SK-N-SH treated with all-trans-retinoic acid at 6 μM for 48 hours (cell line): ENCODE measurements at regions not wholly inside any gene's neighbourhood (a gene's known extent, or its start where the extent isn't known, plus 50 kb on each side); places are given as distances from the start of the nearest gene placed in this dataset.

Experiments used
- ATAC-seq: fragments of 200-7000 bp; cut with Tn5 transposase; 3 replicates; pipeline ENCODE4 v1.9.1; 2020; ENCODE audit warnings: mild to moderate bottlenecking, moderate library complexity
- ARNTL ChIP-seq: fragments of 450-650 bp; formaldehyde crosslinking; IDR thresholded peaks from 2 replicates; pipeline ENCODE4 v1.5.0; 2020; ENCODE audit warnings: low read depth, mild to moderate bottlenecking, moderate library complexity, borderline replicate concordance
- BACH2 ChIP-seq: fragments of 250-450 bp; sonication (Bioruptor Pico); IDR thresholded peaks from 2 replicates; pipeline ENCODE4 v1.9.0; 2021; ENCODE audit warnings: mild to moderate bottlenecking, borderline replicate concordance
- CSDC2 ChIP-seq: fragments of 250-450 bp; sonication (Bioruptor Pico); IDR thresholded peaks from 2 replicates; pipeline ENCODE4 v1.5.0; 2020; ENCODE audit warnings: mild to moderate bottlenecking, moderate library complexity
- CSRNP3 ChIP-seq: fragments of 250-450 bp; sonication (Bioruptor Pico); IDR thresholded peaks from 2 replicates; pipeline ENCODE4 v1.5.1; 2021; ENCODE audit warnings: mild to moderate bottlenecking, moderate library complexity
- ESRRG ChIP-seq: fragments of 250-450 bp; sonication (Bioruptor Pico); IDR thresholded peaks from 2 replicates; pipeline ENCODE4 v1.6.1; 2021; ENCODE audit warnings: mild to moderate bottlenecking
- GLIS3 ChIP-seq: fragments of 250-450 bp; sonication (Bioruptor Pico); IDR thresholded peaks from 2 replicates; pipeline ENCODE4 v1.5.0; 2020; ENCODE audit warnings: mild to moderate bottlenecking, moderate library complexity
- ISL1 ChIP-seq: fragments of 250-450 bp; sonication (Bioruptor Pico); IDR thresholded peaks from 2 replicates; pipeline ENCODE4 v2.1.2; 2022; ENCODE audit warnings: mild to moderate bottlenecking, moderate library complexity
- OSR1 ChIP-seq: fragments of 250-450 bp; sonication (Bioruptor Pico); IDR thresholded peaks from 2 replicates; pipeline ENCODE4 v1.8.0; 2022; ENCODE audit warnings: moderate library complexity, mild to moderate bottlenecking, inconsistent platforms
- PATZ1 ChIP-seq: fragments of 250-450 bp; sonication (Bioruptor Pico); IDR thresholded peaks from 2 replicates; pipeline ENCODE4 v1.8.0; 2020; ENCODE audit warnings: mild to moderate bottlenecking, moderate library complexity, borderline replicate concordance
- POU6F1 ChIP-seq: fragments of 250-450 bp; sonication (Bioruptor Pico); IDR thresholded peaks from 2 replicates; pipeline ENCODE4 v1.8.0; 2021; ENCODE audit warnings: low read depth, mild to moderate bottlenecking, moderate library complexity, borderline replicate concordance
- PPARA ChIP-seq: fragments of 250-450 bp; sonication (Bioruptor Pico); IDR thresholded peaks from 2 replicates; pipeline ENCODE4 v1.5.0; 2020; ENCODE audit warnings: mild to moderate bottlenecking, borderline replicate concordance
- RARB ChIP-seq: fragments of 250-450 bp; sonication (Bioruptor Pico); IDR thresholded peaks from 2 replicates; pipeline ENCODE4 v1.8.0; 2021; ENCODE audit warnings: mild to moderate bottlenecking, moderate library complexity
- SNAI2 ChIP-seq: fragments of 250-450 bp; sonication (Bioruptor Pico); IDR thresholded peaks from 2 replicates; pipeline ENCODE4 v1.5.0; 2020; ENCODE audit warnings: mild to moderate bottlenecking, moderate library complexity
- TCF4 ChIP-seq: fragments of 250-450 bp; sonication (Bioruptor Pico); IDR thresholded peaks from 2 replicates; pipeline ENCODE4 v1.8.0; 2021; ENCODE audit warnings: mild to moderate bottlenecking, moderate library complexity, borderline replicate concordance
- ZC3H10 ChIP-seq: fragments of 250-450 bp; sonication (Bioruptor Pico); IDR thresholded peaks from 2 replicates; pipeline ENCODE4 v1.5.1; 2021; ENCODE audit warnings: mild to moderate bottlenecking, moderate library complexity
- ZFP3 ChIP-seq: fragments of 250-450 bp; sonication (Bioruptor Pico); IDR thresholded peaks from 2 replicates; pipeline ENCODE4 v1.5.0; 2020; ENCODE audit warnings: mild to moderate bottlenecking, moderate library complexity
- ZFP30 ChIP-seq: fragments of 450-650 bp; formaldehyde crosslinking; IDR thresholded peaks from 2 replicates; pipeline ENCODE4 v1.5.0; 2022; ENCODE audit warnings: mild to moderate bottlenecking, moderate library complexity
- ZNF70 ChIP-seq: fragments of 450-650 bp; formaldehyde crosslinking; IDR thresholded peaks from 2 replicates; pipeline ENCODE4 v1.5.0; 2020; ENCODE audit warnings: mild to moderate bottlenecking, moderate library complexity
- ZNF8 ChIP-seq: fragments of 450-650 bp; formaldehyde crosslinking; IDR thresholded peaks from 2 replicates; pipeline ENCODE4 v1.5.0; 2020; ENCODE audit warnings: mild to moderate bottlenecking, moderate library complexity
- TF ChIP-seq, protein P1 (sequence below): fragments of 250-450 bp; sonication (Bioruptor Pico); IDR thresholded peaks from 2 replicates; pipeline ENCODE4 v1.5.1; 2020; ENCODE audit warnings: low read depth, mild to moderate bottlenecking, moderate library complexity
- TF ChIP-seq, protein P2 (sequence below): fragments of 250-450 bp; sonication (Bioruptor Pico); IDR thresholded peaks from 2 replicates; pipeline ENCODE4 v1.5.0; 2020; ENCODE audit warnings: mild to moderate bottlenecking, moderate library complexity

- no peak for ATAC-seq
- TF ChIP-seq BACH2 (CRISPR knock-in tag) (no peak), ZNF70 (CRISPR knock-in tag) (no peak), ARNTL (no peak), GLIS3 (CRISPR knock-in tag) (no peak), SNAI2 (CRISPR knock-in tag) (no peak), ZC3H10 (CRISPR knock-in tag) (no peak), PPARA (CRISPR knock-in tag) (no peak), CSDC2 (CRISPR knock-in tag) (no peak), ZFP30 (CRISPR knock-in tag) (no peak), ESRRG (no peak), ZNF8 (CRISPR knock-in tag) (no peak), PATZ1 (CRISPR knock-in tag) (no peak), ZFP3 (CRISPR knock-in tag) (no peak), RARB (CRISPR knock-in tag) (no peak), ISL1 (no peak)
- TF ChIP-seq, protein P1, sequence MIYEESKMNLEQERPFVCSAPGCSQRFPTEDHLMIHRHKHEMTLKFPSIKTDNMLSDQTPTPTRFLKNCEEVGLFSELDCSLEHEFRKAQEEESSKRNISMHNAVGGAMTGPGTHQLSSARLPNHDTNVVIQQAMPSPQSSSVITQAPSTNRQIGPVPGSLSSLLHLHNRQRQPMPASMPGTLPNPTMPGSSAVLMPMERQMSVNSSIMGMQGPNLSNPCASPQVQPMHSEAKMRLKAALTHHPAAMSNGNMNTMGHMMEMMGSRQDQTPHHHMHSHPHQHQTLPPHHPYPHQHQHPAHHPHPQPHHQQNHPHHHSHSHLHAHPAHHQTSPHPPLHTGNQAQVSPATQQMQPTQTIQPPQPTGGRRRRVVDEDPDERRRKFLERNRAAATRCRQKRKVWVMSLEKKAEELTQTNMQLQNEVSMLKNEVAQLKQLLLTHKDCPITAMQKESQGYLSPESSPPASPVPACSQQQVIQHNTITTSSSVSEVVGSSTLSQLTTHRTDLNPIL (CRISPR knock-in tag) = no peak
- TF ChIP-seq, all 23 proteins: peak for 0
These were observed 141.5 kb upstream of the FST start for GRCh38 chr5:53338971-53339370.

- no peak for ATAC-seq
- TF ChIP-seq CSDC2 (CRISPR knock-in tag) = no peak
- TF ChIP-seq CSRNP3 (CRISPR knock-in tag) = no peak
These were observed 140.4 kb upstream of the FST start for GRCh38 chr5:53339962-53340540.

DNA sequence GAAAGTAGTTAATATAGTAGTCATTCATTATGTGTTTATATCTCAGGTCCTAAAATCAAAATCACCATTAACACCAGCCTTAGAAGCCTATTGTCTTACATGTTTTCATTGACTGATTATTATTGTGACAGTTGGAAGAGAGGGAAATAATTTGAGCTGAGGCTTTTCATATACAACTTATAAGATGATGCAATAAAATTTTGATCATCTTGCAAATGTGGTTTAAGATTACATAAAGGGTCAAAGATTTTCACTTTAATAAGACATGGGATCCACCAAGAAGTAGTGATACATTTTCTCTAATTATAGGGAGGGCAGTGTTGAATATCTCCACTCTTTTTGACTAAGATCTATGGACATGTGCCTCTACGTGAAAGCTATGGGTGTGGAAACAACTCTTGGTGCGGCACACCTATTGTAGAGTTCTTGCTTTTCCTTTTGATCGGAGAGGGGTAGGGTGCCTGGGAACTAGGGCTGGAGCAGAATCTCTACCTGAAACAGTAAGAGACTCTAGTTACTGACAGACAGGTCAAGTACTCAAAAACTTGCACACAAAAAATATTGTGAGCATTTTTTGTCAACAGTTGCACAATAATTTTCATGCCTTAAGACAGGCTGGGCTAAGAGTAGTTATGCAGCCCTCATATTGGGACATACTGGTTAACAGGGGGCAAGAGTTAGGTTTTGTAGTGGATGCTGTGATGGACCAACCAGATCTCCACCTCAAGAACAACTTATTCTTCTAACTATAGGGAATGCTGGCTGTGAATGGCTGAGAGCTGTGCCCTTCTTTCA is 139.3 kb upstream of the FST start:
- ATAC-seq = no peak
- TF ChIP-seq ISL1 = no peak
- no peak for TF ChIP-seq TCF4 (CRISPR knock-in tag)
- no peak for TF ChIP-seq POU6F1 (CRISPR knock-in tag)
- TF ChIP-seq CSDC2 (CRISPR knock-in tag) = no peak
- TF ChIP-seq ZNF8 (CRISPR knock-in tag) = no peak
- no peak for TF ChIP-seq GLIS3 (CRISPR knock-in tag)
- TF ChIP-seq ESRRG = no peak
- no peak for TF ChIP-seq OSR1 (CRISPR knock-in tag)
- TF ChIP-seq ZFP30 (CRISPR knock-in tag) = no peak
- TF ChIP-seq, all 23 proteins: peak for 0

DNA sequence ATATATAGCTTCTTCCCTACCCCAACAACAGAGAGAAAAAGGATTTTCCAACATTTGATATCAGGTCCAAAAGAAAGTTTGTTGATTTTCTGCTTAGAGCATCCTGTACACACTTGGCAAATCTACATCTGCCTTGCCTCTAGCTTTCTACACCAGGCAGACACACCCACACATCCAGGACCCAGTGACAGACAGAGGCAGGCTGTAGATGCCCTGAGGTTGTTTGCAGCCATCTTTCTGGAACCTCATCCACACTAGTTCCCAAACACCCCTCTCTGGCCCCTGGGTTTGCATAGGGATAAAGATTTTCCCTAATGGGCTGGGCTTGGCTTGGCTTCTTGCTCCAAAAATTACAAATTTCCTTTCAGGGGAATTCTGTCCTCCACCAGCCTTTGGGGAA is 138.2 kb upstream of the FST start:
- no peak for ATAC-seq
- TF ChIP-seq OSR1 (CRISPR knock-in tag) = no peak
- TF ChIP-seq BACH2 (CRISPR knock-in tag) = no peak
- TF ChIP-seq ISL1 = no peak
- TF ChIP-seq CSRNP3 (CRISPR knock-in tag) = no peak
- TF ChIP-seq, protein P2, sequence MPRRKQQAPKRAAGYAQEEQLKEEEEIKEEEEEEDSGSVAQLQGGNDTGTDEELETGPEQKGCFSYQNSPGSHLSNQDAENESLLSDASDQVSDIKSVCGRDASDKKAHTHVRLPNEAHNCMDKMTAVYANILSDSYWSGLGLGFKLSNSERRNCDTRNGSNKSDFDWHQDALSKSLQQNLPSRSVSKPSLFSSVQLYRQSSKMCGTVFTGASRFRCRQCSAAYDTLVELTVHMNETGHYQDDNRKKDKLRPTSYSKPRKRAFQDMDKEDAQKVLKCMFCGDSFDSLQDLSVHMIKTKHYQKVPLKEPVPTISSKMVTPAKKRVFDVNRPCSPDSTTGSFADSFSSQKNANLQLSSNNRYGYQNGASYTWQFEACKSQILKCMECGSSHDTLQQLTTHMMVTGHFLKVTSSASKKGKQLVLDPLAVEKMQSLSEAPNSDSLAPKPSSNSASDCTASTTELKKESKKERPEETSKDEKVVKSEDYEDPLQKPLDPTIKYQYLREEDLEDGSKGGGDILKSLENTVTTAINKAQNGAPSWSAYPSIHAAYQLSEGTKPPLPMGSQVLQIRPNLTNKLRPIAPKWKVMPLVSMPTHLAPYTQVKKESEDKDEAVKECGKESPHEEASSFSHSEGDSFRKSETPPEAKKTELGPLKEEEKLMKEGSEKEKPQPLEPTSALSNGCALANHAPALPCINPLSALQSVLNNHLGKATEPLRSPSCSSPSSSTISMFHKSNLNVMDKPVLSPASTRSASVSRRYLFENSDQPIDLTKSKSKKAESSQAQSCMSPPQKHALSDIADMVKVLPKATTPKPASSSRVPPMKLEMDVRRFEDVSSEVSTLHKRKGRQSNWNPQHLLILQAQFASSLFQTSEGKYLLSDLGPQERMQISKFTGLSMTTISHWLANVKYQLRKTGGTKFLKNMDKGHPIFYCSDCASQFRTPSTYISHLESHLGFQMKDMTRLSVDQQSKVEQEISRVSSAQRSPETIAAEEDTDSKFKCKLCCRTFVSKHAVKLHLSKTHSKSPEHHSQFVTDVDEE (CRISPR knock-in tag) = no peak
- no peak for TF ChIP-seq TCF4 (CRISPR knock-in tag)
- TF ChIP-seq, protein P1 (CRISPR knock-in tag) = no peak
- TF ChIP-seq CSDC2 (CRISPR knock-in tag) = no peak
